SJCRH30 (cell line): ENCODE measurements at regions not wholly inside any gene's neighbourhood (a gene's known extent, or its start where the extent isn't known, plus 50 kb on each side); places are given as distances from the start of the nearest gene placed in this dataset.
"Not testable (repeated sequence)": the region's sequence is repeated elsewhere in the genome, so short reads cannot be mapped to it uniquely, and the experiment has no call there.

ENCODE experiments used
- DNase-seq, 2 experiments: peaks; one replicate each; pipeline ENCODE4 v3.0.0-alpha.2; 2015 to 2020
- H3K27ac ChIP-seq: fragments of 250-450 bp; sonication (Bioruptor Pico); 2 replicates; pipeline ENCODE4 v1.5.1; 2020; ENCODE audit warnings: mild to moderate bottlenecking, moderate library complexity
- H3K27me3 ChIP-seq: fragments of 250-450 bp; sonication (Bioruptor Pico); 2 replicates; pipeline ENCODE4 v1.5.1; 2020; ENCODE audit warnings: mild to moderate bottlenecking, moderate library complexity
- H3K36me3 ChIP-seq: fragments of 250-450 bp; sonication (Bioruptor Pico); 2 replicates; pipeline ENCODE4 v1.5.1; 2020; ENCODE audit warnings: mild to moderate bottlenecking, moderate library complexity
- H3K4me1 ChIP-seq: fragments of 250-450 bp; sonication (Bioruptor Pico); 2 replicates; pipeline ENCODE4 v1.5.1; 2020; ENCODE audit warnings: mild to moderate bottlenecking, moderate library complexity
- H3K4me3 ChIP-seq: fragments of 250-450 bp; sonication (Bioruptor Pico); 2 replicates; pipeline ENCODE4 v1.5.1; 2020; ENCODE audit warnings: mild to moderate bottlenecking, moderate library complexity
- H3K9me3 ChIP-seq: fragments of 250-450 bp; sonication (Bioruptor Pico); replicated peaks from 2 replicates; pipeline ENCODE4 v1.5.1; 2020; ENCODE audit warnings: mild to moderate bottlenecking, moderate library complexity

- peaks cover 21% of the 10 kb centered on the region for H3K4me1 ChIP-seq
- H3K9me3 ChIP-seq = no peaks in the 10 kb centered on the region
- no peak overlapping the region for H3K4me3 ChIP-seq
- no peaks in the 10 kb centered on the region for H3K27me3 ChIP-seq
- no peak overlapping the region for H3K27ac ChIP-seq
- DNase-seq = no peak
- H3K36me3 ChIP-seq = no peaks in the 10 kb centered on the region
Observed at GRCh38 chr5:92562065-92562464, 1019.0 kb downstream of the NR2F1-AS1 start.

DNA sequence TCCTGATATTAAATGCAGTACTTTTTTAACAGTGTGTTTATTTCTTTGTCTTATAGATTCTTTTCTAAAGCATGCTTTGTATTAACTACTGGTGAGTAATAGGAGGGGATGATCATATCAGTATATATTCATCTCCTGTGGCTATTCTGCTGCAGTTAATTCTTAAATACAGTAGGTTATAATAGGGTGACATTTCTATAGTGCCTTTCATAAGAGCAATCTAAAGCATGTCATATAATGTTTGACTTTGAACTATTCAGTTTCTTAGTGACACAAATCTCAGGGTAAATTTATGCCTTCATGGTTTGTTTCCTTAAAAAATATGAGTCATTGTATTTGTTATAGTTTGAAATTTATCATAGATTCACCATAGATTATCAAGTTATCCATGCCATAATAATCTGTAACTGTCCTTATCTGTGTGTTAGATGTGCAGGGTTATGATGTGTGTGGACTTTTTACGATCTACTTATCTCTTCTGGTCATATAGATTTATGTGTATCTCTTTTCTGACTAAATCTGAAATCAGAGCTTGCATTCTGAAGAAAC is 1019.5 kb downstream of the NR2F1-AS1 start:
- Histone ChIP-seq H3K27me3 (no peaks in the 10 kb centered on the region), H3K4me3 (no peak overlapping the region), H3K4me1 (peaks cover 15% of the 10 kb centered on the region), H3K36me3 (no peaks in the 10 kb centered on the region), H3K9me3 (no peaks in the 10 kb centered on the region), H3K27ac (no peak overlapping the region)
- DNase-seq = no peak

GRCh38 chr5:92560698-92561401 is 1020.2 kb downstream of the NR2F1-AS1 start:
- Histone ChIP-seq H3K9me3 (no peaks in the 10 kb centered on the region), H3K4me3 (no peak overlapping the region), H3K36me3 (no peaks in the 10 kb centered on the region), H3K27me3 (no peaks in the 10 kb centered on the region), H3K4me1 (peaks cover 8% of the 10 kb centered on the region), H3K27ac (no peak overlapping the region)
- DNase-seq = no peak

- H3K4me1 ChIP-seq = peaks cover 6% of the 10 kb centered on the region; the same call in 1 of the 2 replicates
- DNase-seq = no peak
- no peaks in the 10 kb centered on the region for H3K9me3 ChIP-seq
- H3K36me3 ChIP-seq = no peaks in the 10 kb centered on the region
- no peak overlapping the region for H3K4me3 ChIP-seq
- H3K27me3 ChIP-seq = no peaks in the 10 kb centered on the region
- H3K27ac ChIP-seq = no peak overlapping the region
Observed at GRCh38 chr5:92559781-92560180, 1021.2 kb downstream of the NR2F1-AS1 start.

- Histone ChIP-seq H3K9me3 (no peaks in the 10 kb centered on the region), H3K36me3 (no peaks in the 10 kb centered on the region), H3K4me1 (peaks cover 10% of the 10 kb centered on the region; the same call in 1 of the 2 replicates), H3K27ac (no peak overlapping the region), H3K4me3 (no peak overlapping the region), H3K27me3 (no peaks in the 10 kb centered on the region)
- no peak for DNase-seq
Observed at GRCh38 chr5:92559331-92559730, 1021.7 kb downstream of the NR2F1-AS1 start.

GRCh38 chr5:92556747-92557146 is 1024.3 kb downstream of the NR2F1-AS1 start:
- H3K4me1 ChIP-seq = peaks cover 22% of the 10 kb centered on the region
- no peaks in the 10 kb centered on the region for H3K9me3 ChIP-seq
- H3K27ac ChIP-seq = no peak overlapping the region
- no peak for DNase-seq
- H3K27me3 ChIP-seq = no peaks in the 10 kb centered on the region
- no peaks in the 10 kb centered on the region for H3K36me3 ChIP-seq
- H3K4me3 ChIP-seq = no peak overlapping the region

GRCh38 chr5:92554447-92555085 is 1026.5 kb downstream of the NR2F1-AS1 start:
- H3K27ac ChIP-seq = no peak overlapping the region
- H3K4me3 ChIP-seq = no peak overlapping the region
- H3K36me3 ChIP-seq = no peaks in the 10 kb centered on the region
- H3K27me3 ChIP-seq = no peaks in the 10 kb centered on the region
- peak; percentile 10 to 34 for DNase-seq
- H3K4me1 ChIP-seq = peaks cover 24% of the 10 kb centered on the region
- no peaks in the 10 kb centered on the region for H3K9me3 ChIP-seq

GRCh38 chr5:92553326-92553725 is 1027.7 kb downstream of the NR2F1-AS1 start:
- no peaks in the 10 kb centered on the region for H3K9me3 ChIP-seq
- no peaks in the 10 kb centered on the region for H3K36me3 ChIP-seq
- DNase-seq = no peak

DNA sequence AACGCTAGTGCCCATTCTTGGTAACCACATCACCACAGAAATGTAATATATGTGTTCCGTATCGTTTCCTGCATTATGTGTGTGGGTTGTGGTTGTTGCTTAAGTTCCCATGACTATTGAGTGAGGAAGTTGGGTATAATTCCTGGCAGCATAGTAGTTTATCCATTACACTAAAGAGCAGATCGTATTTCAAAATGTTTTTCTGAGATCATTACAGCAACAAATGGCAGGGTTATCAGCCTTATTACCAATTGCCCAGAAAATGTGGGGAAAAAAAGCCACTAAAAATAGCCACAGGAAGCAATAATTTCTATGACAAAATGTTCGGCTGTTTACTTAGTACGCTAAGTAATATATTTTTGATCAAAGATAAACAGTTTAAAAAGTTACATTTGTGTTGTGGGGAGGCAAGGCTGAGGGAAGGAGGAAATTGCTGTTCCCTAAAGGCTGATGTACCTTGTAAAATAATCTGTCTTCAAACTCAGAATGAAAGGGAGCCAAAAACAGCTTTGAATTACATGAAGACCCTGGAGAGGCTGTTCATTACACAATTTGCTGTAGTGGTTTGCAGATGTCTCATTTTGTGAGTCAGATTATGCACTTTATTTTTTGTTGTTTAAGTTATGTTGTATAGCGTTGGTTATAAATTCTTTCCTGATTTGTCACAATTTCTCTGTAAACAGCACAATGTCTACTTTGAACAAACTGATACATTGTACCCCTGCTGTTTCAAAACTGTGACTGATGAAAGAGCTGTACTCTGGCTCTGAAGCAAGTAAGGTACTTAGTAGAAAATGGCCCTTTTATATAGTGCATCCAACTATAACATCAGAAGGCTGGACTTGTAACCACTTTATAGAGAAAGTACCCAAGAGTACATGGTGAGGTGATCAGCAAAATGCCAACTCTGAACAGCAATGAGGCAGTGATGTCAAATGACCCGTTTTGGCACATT is 1028.5 kb downstream of the NR2F1-AS1 start:
- Histone ChIP-seq H3K4me3 (peak overlapping the region; percentile 21), H3K27ac (peak overlapping the region; percentile 50), H3K4me1 (peaks cover 32% of the 10 kb centered on the region), H3K9me3 (no peaks in the 10 kb centered on the region), H3K36me3 (no peaks in the 10 kb centered on the region), H3K27me3 (no peaks in the 10 kb centered on the region)
- peak; percentile 57 to 84 for DNase-seq

More at GRCh38 chr5:92553326-92553725, 1027.7 kb downstream of the NR2F1-AS1 start:
- H3K27ac ChIP-seq = no peak overlapping the region; the same call in 1 of the 2 replicates
- H3K27me3 ChIP-seq = no peaks in the 10 kb centered on the region
- no peak overlapping the region for H3K4me3 ChIP-seq
- peaks cover 28% of the 10 kb centered on the region for H3K4me1 ChIP-seq

GRCh38 chr5:92548346-92548745 is 1032.7 kb downstream of the NR2F1-AS1 start:
- Histone ChIP-seq H3K4me1 (peaks cover 26% of the 10 kb centered on the region), H3K27ac (no peak overlapping the region), H3K4me3 (no peak overlapping the region), H3K27me3 (no peaks in the 10 kb centered on the region), H3K9me3 (no peaks in the 10 kb centered on the region), H3K36me3 (no peaks in the 10 kb centered on the region)
- peak; percentile 42 to 68 for DNase-seq

DNA sequence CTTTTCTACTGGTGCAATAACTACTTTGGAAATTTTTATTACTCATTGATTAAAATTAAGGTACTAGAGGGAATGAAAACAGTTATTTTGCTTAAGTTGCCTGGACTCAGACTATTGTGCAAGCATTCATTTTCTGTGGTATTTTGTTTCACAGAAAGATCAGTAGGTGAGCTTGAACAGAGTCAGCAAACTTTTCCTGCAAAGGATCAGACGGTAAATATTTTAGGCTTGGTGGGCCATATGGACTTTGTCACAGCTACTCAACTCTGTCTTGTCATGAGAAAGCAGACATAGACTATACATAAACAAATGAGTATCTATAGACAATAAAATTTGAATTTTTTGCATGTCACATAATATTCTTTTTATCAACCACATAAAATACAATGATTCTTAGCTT is 1036.4 kb downstream of the NR2F1-AS1 start:
- DNase-seq = no peak
- H3K27ac ChIP-seq = no peak overlapping the region
- H3K27me3 ChIP-seq = no peaks in the 10 kb centered on the region
- H3K4me3 ChIP-seq = no peak overlapping the region
- no peaks in the 10 kb centered on the region for H3K9me3 ChIP-seq
- H3K36me3 ChIP-seq = no peaks in the 10 kb centered on the region
- H3K4me1 ChIP-seq = peaks cover 9% of the 10 kb centered on the region; the same call in 1 of the 2 replicates

- H3K36me3 ChIP-seq = no peaks in the 10 kb centered on the region
Observed at GRCh38 chr5:92544036-92544435, 1037.0 kb downstream of the NR2F1-AS1 start.

DNA sequence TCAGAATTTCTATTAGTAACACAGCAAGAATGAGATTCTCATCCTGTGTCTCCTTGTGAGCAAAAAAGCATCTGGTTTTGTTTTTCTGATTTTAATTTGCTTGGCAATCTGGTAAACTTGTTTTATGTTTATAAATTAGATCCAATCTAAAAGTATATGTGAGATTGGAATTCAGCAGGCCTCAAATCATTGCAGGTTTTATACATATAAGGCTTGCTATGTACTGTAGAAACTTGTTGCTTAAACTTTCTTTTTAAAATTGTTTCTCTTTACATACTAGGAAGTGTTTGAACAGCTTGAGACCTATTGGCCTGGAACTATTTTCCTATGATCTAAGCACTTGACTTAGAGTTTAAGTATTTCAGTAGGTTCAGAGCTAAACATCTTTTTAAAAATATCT is 1037.8 kb downstream of the NR2F1-AS1 start:
- H3K4me1 ChIP-seq = peaks cover 3% of the 10 kb centered on the region; the same call in 1 of the 2 replicates
- H3K27me3 ChIP-seq = no peaks in the 10 kb centered on the region
- no peak overlapping the region for H3K27ac ChIP-seq
- H3K36me3 ChIP-seq = no peaks in the 10 kb centered on the region
- no peaks in the 10 kb centered on the region for H3K9me3 ChIP-seq
- H3K4me3 ChIP-seq = no peak overlapping the region
- DNase-seq = no peak

More at GRCh38 chr5:92544036-92544435, 1037.0 kb downstream of the NR2F1-AS1 start:
- Histone ChIP-seq H3K4me1 (peaks cover 9% of the 10 kb centered on the region; the same call in 1 of the 2 replicates), H3K27me3 (no peaks in the 10 kb centered on the region), H3K27ac (no peak overlapping the region), H3K9me3 (no peaks in the 10 kb centered on the region), H3K4me3 (no peak overlapping the region)
- no peak for DNase-seq

DNA sequence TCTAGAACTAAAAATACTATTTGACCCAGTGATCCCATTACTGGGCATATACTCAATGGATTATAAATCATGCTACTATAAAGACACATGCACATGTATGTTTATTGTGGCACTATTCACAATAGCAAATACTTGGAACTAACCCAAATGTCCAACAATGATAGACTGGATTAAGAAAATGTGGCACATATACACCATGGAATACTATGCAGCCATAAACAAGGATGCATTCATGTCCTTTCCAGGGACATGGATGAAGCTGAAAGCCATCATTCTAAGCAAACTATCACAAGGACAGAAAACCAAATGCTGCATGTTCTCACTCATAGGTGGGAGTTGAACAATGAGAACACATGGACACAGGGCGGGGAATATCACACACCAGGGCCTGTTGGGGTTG is 1039.0 kb downstream of the NR2F1-AS1 start:
- not testable (repeated sequence) for H3K9me3 ChIP-seq, H3K4me1 ChIP-seq, H3K36me3 ChIP-seq, H3K4me3 ChIP-seq, H3K27ac ChIP-seq, DNase-seq, H3K27me3 ChIP-seq
